C1 segment of cervical spinal cord (tissue), 14 donors: ENCODE measurements at regions not wholly inside any gene's neighbourhood (a gene's known extent, or its start where the extent isn't known, plus 50 kb on each side); places are given as distances from the start of the nearest gene placed in this dataset.

Experiments used
- DNase-seq, 14 donors: peaks; one replicate each; lab custom pipeline; 2025; lab: John Stamatoyannopoulos, UW

GRCh38 chr14:89607453-89607852 is 190.4 kb upstream of the FOXN3 start:
- DNase-seq, result no peak

DNA sequence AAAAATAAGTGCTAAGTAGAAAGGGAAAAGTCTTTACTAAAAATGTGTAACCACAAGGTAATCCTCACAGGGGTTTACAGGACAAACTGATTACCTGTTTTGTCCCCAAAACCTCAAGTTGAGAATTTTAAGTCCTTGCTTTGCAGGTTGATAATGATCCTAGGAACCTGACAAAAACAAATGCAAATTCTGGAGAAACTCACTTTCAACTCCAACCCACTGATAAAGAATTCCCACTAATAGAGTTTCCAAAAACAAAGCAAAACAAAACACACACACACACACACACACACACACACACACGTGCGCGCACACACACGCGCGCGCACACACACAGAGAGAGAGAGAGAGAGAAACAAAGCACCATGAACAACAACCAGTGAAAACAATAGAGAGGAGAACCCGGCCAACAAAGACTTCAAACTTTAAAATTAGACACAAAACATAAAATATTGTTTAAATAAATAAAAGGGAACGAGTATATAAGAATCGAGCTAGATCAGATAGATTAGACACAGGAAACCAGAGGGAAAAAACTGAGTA is 187.0 kb upstream of the FOXN3 start:
- DNase-seq, result no peak

DNA sequence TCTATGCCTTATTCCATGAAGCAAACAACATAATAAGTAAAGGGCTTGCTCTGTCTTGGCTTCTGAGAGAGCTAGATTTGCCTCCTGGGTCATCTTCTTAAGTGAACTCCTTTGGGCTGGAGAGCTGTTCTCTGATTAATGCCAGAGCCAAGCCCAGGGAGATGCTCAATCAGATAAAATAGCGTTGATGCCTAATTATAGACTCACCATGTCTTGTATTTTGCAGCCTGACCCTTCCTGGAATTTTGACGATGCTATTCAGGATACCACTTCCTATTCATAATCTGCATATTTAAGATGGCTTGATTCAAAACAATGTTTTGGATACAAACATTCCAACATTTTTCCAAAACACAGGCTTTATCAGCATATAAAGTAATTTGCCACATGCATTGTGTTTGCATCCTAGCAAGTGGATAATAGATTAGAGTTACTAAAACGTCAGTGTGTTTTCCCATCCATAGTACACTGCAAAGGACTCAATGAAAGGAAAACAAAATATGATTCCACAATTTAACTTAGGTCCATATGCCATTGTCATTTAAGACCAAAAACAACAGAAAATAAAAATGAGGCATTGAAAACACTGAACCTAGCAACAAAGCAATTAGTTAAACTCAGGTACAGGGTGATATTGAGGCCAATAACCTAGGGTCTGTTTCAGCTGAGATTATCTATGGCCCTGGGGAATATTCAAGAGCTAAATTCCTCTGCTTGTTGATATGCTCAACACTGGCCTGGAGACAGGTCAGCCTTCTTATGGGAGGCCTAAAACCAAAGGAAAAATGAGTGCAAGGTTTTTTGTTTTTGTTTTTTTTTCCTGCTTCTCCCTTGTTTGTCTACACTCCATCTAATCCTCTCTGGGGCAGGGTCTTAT is 184.2 kb upstream of the FOXN3 start:
- DNase-seq, result no peak

DNA sequence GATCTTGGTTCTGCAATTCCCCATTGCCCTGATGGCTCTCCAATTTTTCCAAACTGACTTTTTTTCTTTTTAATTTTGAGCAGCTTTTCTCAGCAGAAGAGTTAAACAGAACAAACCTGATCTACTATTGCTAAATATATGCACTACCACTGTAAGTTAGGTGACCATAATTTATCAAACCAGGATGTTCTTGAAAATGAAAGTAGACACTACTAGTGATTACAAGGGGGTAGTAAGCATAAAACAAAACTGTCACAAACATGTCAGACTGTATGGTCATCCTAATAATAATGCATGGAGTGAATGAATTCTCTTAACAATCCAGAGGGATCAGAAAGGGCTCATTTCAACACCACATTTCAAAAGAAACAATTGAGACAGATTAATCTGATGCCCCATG is 183.0 kb upstream of the FOXN3 start:
- no peak for DNase-seq

DNA sequence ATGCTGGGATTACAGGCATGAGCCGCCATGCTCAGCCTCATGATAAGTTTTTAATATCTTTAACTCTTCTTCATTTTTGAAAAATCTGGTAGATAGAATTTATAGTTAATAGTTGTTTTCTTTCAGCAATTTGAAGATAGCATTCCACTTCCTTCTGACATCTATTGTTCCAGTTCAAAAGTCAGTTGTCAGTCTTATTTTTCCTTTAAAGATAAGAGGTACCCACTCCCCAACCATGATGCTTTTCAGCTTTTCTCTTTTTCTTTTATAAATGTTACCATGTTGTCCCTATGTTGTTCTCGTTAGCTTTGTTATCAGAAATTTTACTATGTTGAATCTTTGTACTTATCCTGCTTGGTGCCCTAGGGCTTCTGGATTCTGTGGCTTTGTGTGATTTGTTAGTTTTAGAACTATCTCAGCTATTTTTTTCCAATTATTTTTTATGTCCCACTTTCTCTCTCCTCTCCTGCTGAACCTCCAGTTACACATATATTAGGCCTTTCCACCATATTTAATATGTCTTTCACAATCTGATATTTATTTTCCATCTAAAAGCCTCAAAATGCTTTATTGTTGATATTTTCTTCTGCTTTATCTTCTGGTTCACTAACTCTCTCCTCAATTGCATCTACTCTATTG is 181.6 kb upstream of the FOXN3 start:
- DNase-seq, result no peak

- no peak for DNase-seq
These were observed 175.9 kb upstream of the FOXN3 start for GRCh38 chr14:89592961-89593360.

DNA sequence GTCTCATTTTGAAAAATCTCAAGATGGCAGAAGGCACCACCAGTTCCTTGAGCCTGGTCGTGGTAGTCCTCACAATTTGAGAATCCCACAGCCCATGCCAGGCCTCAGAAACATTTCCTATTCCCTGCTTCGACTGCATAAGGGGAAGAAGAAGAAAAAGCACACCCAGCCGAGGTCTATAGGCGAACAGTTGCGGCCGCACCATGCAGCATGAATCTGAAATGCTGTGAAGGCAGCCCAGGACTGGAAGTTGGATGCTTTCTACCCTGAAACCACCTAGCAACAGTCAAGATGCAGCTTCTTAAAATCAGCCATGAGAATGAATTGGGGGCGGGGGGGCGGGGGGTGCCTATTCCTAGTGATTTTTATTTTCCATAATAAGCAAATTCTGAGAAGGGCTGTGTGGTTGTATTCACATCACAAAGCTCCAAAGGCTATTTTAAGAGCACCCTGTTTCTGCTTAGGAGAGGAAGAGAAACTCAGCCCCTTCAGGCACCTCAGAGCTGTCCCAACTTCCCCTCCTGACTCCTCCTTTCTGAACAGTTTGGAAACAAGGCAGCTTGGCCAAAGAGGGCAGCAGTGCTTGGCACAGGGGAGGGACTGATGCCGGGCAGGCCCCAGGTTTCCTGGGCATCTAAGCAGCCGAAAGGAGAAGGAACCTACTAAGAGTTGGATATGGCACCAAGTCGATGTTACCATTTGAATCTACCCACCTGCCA is 172.5 kb upstream of the FOXN3 start:
- peak in 4 of 14 donors; percentile 13 to 56 (median 43) for DNase-seq

DNA sequence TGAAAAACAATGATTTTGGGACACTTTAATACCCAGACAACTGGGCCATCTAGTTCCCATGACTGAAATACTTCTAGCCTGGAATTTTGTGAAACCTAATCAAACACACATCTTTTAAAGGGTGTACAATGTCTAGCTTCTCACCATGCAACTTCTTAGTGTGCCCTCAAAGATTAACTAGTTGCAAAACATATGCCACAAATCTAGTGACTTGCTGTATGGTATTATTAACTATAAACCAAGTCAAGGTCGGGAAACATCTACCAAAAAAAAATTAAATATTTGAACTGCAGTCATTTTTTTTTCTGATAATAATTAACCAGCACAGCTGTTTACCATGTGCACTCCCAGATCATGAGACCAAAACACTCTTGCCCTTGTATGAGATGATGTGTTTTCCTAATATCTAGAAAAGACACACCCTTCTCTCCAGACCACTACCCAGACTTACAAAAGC is 171.8 kb upstream of the FOXN3 start:
- no peak for DNase-seq

DNA sequence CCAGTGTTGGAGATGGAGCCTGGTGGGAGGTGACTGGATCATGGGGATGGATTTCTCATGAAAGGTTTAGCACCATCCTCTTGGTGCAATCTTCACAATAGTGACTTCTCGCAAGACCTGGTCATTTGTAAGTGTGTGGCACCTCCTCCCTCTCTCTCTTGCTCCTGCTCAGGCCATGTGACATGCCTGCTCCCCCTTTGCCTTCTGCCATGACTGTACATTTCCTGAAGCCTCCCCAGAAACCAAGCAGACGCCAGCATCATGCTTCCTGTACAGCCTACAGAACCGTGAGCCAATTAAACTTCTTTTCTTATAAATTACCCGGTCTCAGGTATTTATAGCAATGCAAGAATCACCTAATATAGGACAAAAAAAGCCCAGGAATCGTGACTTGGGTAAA is 171.0 kb upstream of the FOXN3 start:
- no peak for DNase-seq

GRCh38 chr14:89587136-89587420 is 170.0 kb upstream of the FOXN3 start:
- no peak for DNase-seq

- DNase-seq, result no peak
These were observed 169.5 kb upstream of the FOXN3 start for GRCh38 chr14:89586258-89587135.

DNA sequence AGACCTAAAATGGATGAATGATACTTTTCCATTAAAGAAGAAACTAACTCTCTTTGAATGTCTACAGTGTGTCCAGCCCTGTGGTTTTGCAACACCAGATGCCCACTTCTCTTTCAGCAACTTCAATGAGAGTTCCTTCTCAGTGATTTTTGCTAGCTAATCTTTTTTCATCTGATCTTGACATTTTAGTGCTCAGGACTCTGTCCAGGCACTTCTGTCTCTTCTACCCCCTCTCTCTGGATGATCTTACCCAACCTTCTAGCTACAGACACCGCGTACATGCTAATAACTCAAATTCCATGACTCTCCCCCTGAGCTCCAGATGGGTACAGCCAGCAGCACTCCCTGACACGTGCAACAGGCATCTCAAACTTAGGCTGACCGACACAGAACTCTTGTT is 161.1 kb upstream of the FOXN3 start:
- DNase-seq, result peak in 1 of 14 donors; percentile 11

DNA sequence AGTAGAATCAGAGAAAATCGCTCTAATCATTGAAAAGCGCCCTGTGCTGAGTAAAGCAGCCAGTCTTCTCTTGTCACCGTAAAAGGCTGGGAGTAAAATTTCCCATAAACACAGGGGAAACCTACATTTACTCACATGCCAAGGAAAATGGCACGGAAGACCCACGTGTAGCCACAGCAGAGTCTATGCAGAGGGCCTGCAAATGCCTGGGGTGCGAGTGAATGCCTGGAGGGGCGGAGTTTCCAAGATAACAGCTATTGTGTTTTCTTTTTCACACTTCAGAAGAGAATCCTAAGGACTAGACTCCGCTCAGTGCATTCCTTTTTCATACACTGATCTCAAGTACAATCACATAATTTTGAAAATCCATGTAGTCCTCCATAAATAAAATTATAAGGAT is 159.9 kb upstream of the FOXN3 start:
- no peak for DNase-seq

- no peak for DNase-seq
These were observed 159.3 kb upstream of the FOXN3 start for GRCh38 chr14:89576145-89576927.

DNA sequence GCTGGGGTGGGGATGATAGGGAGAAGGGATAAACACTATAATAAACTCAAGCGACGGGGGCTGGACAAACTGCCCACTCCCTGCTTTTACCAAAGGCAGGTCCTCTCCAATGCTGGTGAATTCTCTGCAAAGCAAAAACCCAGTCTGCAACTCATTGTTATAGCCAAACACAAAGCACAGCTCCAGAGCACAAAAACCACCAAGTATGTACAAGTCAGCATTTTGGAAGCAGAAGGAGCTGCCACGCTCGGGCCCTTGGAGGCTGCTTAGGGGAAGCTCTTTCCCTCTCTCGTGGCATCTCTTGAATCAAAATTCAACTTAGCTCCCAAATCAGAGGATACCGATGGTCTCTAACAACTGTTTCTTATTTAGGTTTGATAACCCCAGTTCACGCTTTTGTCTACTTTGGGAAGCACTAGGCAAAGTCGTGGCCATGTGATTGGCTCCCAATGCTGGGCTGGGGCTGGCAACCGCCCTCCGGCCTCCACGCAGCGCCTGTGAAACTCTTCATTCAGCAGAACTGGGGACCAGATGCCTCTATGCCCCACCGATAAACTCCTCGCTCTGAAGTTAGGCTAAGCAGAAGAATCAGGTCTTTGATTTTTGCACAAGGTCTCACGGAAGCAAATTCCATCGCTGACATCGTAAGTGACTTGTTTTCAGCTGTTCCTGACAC is 158.5 kb upstream of the FOXN3 start:
- DNase-seq, result peak in 1 of 14 donors; percentile 34

GRCh38 chr14:89574420-89574819 is 157.4 kb upstream of the FOXN3 start:
- no peak for DNase-seq

DNA sequence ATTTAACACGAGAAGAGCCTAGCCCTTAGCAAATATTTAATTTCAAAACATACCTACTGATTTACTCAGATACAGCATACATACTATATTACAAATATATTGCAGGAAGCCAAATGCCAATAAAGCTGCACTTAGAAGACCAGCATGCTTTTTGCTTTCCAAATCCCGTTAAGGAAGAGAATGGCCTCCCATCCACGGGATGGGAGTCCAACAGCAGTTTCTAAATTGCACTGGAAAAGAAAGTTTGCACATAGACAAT is 156.3 kb upstream of the FOXN3 start:
- DNase-seq, result no peak

DNA sequence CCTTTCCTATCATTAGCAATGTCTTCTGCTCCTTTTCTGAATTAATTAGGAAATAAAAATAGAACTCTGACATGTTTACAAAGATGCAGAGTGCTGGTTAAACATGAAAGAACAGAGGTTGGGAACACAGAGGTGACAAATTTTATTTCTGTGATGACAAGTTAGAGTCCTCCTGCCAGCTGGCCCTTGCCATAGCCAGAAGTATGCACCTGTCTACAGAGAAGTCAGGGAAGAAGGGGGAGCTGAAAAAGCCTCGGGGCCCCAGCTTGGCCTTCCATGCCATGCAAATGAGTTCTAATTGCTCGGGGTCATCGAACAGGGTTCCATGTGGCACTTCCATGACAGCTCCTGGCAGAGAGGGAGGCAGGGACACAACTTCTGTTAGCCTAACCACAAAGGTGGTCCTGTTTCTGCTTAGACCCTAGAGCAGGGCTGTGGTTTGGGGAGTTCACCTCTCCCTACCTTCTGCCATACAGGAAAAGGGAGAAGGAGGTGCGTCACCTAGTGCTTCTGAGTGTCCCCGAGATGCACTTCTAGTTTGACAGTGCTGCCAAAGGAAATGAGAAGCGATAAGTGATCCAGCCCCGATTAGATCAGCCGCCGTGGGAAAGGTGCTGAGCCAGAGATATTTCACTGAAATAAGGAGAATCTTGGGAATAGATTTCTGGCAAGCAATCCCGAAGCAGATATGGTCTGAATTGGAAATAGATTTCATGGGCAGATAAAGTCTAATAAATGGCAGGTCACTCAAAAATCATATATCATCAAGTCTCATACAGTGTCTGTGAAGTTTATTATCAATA is 155.8 kb upstream of the FOXN3 start:
- peak in 1 of 14 donors; percentile 27 for DNase-seq

DNA sequence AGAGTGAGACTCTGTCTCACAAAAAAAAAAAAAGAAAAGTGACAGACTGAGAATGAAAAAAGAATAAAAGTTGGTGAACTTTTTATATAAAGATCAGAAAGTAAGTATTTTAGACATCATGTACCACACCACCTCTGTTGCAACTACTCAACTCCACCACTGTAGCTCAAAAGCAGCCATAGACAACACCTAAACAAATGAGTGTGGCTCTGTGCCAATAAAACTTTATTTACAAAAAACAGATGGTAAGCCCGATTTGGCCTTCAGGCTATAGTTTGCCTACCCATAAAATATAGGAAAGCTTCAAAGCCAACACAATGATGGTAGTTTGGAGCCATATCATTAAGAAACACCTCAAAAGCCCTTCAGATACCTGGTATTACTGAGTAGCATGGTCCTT is 154.5 kb upstream of the FOXN3 start:
- DNase-seq, result no peak
